ENCODE measurements at regions not wholly inside any gene's neighbourhood (a gene's known extent, or its start where the extent isn't known, plus 50 kb on each side); places are given as distances from the start of the nearest gene placed in this dataset.

DNA sequence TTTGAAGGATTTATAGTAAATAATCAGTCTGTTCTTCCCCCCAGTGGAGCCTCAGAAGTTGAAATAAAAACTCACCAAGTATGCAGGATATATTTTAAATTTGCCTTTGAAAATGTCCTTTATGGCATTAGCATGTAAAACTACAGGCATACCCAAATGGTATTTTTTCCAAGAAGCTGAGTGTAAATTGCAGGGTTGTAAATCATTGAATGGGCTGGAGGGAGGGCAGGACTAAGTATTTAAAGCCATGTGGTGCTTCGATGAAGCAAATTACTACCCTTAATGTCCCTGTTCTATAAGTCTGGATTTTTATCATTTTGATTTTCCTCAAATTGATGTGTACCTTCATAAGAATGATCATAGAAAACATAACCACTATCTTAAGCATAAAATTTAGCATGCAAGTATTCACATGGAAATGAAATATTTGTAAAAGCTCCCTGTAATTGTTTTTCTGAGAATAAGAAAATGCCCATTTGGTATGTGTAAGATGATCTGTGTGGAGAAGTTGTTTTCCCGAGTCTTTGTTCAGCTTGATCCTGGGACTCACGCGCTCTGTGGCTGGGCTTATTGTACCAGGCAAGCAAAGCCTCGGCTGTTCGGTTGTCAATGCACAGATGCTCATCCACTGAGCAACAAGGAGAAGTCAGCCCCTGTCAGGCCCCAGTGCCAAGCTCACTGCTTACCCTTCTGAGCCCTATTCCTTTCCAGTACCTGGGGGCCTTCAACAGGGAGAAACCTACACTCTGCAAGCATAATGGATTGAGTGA, 66.7 kb downstream of the CD164 start:
- in situ Hi-C loops (cut with HindIII; ENCODE audit: low sequenced_read_pairs): no loop called here
- DNase-seq (ENCODE audit: low read depth): no peak

DNA sequence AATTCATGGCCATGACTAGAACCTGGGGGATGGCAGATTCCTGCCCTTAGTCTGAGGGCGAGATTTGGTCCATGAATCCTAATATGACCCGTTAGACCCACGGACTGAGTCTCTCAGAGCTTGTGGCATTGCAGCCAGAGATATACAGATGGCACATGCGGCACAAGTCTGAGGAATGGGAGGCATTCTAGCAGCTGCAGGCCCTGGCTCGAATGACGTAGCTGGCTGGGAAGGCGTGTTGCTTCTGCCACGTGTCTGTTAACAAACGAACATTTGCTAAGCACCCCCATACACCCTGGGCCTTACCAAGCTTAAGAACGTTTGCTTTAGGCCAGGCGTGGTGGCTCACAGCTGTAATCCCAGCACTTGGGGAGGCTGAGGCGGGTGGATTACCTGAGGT, 68.0 kb downstream of the CD164 start:
- H3K4me3 ChIP-seq (ENCODE audit: low read depth, low read length): no peak overlapping the region
- no peak for TF ChIP-seq CTCF (IDR thresholded peaks at IDR 0.05; ENCODE audit: low read depth, low read length, missing control alignments)
- no peak for DNase-seq (ENCODE audit: low read depth)
- in situ Hi-C loops (cut with HindIII; ENCODE audit: low sequenced_read_pairs): no loop called here

More for the DNA sequence above, 66.7 kb downstream of the CD164 start:
- no peak for TF ChIP-seq CTCF (IDR thresholded peaks at IDR 0.05; ENCODE audit: low read depth, low read length, missing control alignments)
- H3K4me3 ChIP-seq (ENCODE audit: low read depth, low read length): no peak overlapping the region

DNA sequence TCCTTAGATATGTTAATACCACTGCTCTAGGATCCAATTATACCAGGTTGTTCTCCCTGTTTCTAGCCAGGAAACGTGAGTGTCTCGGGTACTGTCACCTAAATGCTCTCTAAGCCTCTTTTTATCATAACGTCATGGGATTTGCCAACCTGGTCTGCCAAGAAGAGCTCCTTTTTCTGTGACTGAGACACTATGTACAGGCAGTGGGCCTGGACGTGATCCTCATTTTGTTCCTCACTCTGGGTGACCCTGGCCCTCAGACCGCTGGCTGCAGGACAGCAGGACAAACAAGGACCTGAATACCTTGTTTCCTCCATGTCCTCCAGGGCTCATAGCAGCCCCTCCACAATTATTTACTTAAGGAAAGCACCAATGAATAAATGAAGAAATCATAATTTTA, 69.1 kb downstream of the CD164 start:
- no peak for TF ChIP-seq CTCF (IDR thresholded peaks at IDR 0.05; ENCODE audit: low read depth, low read length, missing control alignments)
- DNase-seq (ENCODE audit: low read depth): no peak
- in situ Hi-C loops (cut with HindIII; ENCODE audit: low sequenced_read_pairs): no loop called here

GRCh38 chr6:109311471-109311870, 70.8 kb downstream of the CD164 start:
- no peak for DNase-seq (ENCODE audit: low read depth)
- no peak overlapping the region for H3K4me3 ChIP-seq (ENCODE audit: low read depth, low read length)

More for the DNA sequence above, 69.1 kb downstream of the CD164 start:
- H3K4me3 ChIP-seq (ENCODE audit: low read depth, low read length): no peak overlapping the region

DNA sequence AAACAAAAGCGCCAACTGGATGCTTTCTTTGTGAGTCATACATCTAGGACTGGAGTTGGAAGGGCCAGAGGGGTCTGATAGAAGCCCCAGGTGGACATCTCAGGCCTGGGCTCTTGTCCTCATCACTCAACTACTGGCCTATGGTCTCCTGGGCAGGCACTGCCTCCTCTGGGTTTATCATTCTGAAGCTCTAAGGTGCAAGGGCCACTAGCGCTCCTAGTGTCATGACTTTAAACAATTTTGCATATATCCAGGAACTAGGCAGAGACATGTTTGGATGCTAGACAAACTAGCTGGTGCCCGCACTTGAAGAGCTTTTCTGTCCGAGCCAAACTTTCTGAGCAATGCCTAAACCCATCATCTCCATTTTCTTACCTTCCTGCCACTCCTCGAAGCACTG, 72.3 kb downstream of the CD164 start:
- in situ Hi-C loops (cut with HindIII; ENCODE audit: low sequenced_read_pairs): no loop called here
- no peak overlapping the region for H3K4me3 ChIP-seq (ENCODE audit: low read depth, low read length)
- TF ChIP-seq CTCF (IDR thresholded peaks at IDR 0.05; ENCODE audit: low read depth, low read length, missing control alignments): no peak
- no peak for DNase-seq (ENCODE audit: low read depth)

More at GRCh38 chr6:109311471-109311870, 70.8 kb downstream of the CD164 start:
- TF ChIP-seq CTCF (IDR thresholded peaks at IDR 0.05; ENCODE audit: low read depth, low read length, missing control alignments): no peak
- in situ Hi-C loops (cut with HindIII; ENCODE audit: low sequenced_read_pairs): no loop called here

DNA sequence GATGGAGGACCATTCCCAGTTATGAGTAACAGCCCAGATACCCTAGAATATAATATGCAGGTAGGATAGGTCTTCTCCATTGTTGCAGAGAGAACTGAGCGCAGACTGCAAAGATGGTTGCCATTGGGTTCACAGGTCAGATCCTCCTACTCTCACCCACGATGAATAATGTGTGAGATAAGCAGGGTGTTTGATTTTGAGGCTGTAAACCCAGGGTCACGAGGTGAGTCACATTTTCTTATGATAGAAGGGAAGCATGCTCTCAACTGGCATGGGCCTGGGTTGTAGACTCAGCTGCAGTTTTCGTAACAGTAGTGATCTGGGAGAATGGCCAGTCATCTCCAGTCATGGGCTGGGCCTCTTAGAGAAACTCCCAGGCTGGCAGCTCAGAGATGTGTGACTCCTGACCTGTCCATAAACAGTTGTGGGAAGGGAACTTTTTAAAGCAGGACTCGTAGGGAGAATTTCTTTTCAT, 74.2 kb downstream of the CD164 start:
- no peak overlapping the region for H3K4me3 ChIP-seq (ENCODE audit: low read depth, low read length)
- no peak for DNase-seq (ENCODE audit: low read depth)
- no peak for TF ChIP-seq CTCF (IDR thresholded peaks at IDR 0.05; ENCODE audit: low read depth, low read length, missing control alignments)
- in situ Hi-C loops (cut with HindIII; ENCODE audit: low sequenced_read_pairs): no loop called here

Data from astrocyte of the cerebellum (primary cell).